ENCODE measurements at regions not wholly inside any gene's neighbourhood (a gene's known extent, or its start where the extent isn't known, plus 50 kb on each side); places are given as distances from the start of the nearest gene placed in this dataset.

DNA sequence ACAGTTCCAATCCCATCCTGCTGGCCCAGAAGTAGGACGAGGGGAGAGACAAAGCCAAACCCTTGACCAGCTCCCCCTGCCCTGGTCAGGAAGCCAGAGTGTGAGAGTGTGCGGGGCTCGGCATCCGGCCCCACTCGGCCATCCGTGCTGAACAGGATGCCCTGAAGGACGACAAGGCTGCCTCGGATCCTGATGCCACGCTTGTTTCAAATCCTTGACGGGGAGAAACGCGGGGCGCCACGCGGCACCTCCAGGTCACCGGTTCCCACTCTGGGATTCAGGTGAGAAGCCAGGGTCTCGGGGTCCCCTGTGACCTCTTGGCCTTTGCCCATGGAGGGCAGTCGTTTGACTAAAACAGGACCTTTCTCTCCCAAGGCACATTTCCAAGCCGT lies 167.8 kb downstream of the BRD1 start:
- H3K27me3 Mint-ChIP-seq = no peaks in the 10 kb centered on the region
- ATAC-seq (ENCODE audit: low read depth) (no peak), DNase-seq (no peak)
- ChIA-PET POLR2A (no interaction called here), CTCF (no interaction called here)
- no peak overlapping the region for H3K27ac Mint-ChIP-seq
- no peak overlapping the region for H2AFZ ChIP-seq (ENCODE audit: insufficient read depth, low read depth, low read length, poor library complexity, severe bottlenecking)
- peaks cover 0 to 22% (median 0%) of the 10 kb centered on the region in 3 donors for H3K9me3 ChIP-seq (ENCODE audit: control extremely low read depth in 1 of 3, control insufficient read depth in 2 of 3, insufficient read depth in 1 of 3, low read length in 2 of 3)
- no peak overlapping the region for H3K4me2 ChIP-seq (replicated peaks; ENCODE audit: low read depth, low read length, poor library complexity, severe bottlenecking)
- peaks cover 34% of the 10 kb centered on the region for H3K4me1 Mint-ChIP-seq
- H3K27me3 ChIP-seq (replicated peaks in 1 of 4; ENCODE audit: control extremely low read depth in 1 of 4, control insufficient read depth in 3 of 4, insufficient read depth in 4 of 4, low read length in 3 of 4) = no peaks in the 10 kb centered on the region
- H4K20me1 ChIP-seq (ENCODE audit: control insufficient read depth, insufficient read depth, low read length, poor library complexity, severe bottlenecking) = peaks cover 9% of the 10 kb centered on the region
- no peak overlapping the region for H3K27ac ChIP-seq (ENCODE audit: low read length in 2 of 2)
- WGBS (ENCODE audit: insufficient coverage) = 92% methylated on average over 19 of the region's 19 CpGs
- H3K79me2 ChIP-seq (ENCODE audit: control insufficient read depth, insufficient read depth, low read length) = peaks cover 19% of the 10 kb centered on the region
- no peak overlapping the region for H3K4me3 ChIP-seq (ENCODE audit: control extremely low read depth in 1 of 5, extremely low read depth in 1 of 5, insufficient read depth in 1 of 5, low read depth in 2 of 5, low read length in 4 of 5)
- no peak overlapping the region for H3K4me3 Mint-ChIP-seq
- intact Hi-C loops (cut with micrococcal nuclease) = no loop called here
- H3K4me1 ChIP-seq (ENCODE audit: control insufficient read depth in 2 of 2, insufficient read depth in 2 of 2, low read length in 2 of 2) = peaks cover 29 to 33% of the 10 kb centered on the region in 2 donors
- TF ChIP-seq EZH2 (IDR thresholded peaks at IDR 0.05; ENCODE audit: borderline replicate concordance, insufficient read depth, low read depth, low read length, poor library complexity, severe bottlenecking) = no peak
- TF ChIP-seq, protein P1, sequence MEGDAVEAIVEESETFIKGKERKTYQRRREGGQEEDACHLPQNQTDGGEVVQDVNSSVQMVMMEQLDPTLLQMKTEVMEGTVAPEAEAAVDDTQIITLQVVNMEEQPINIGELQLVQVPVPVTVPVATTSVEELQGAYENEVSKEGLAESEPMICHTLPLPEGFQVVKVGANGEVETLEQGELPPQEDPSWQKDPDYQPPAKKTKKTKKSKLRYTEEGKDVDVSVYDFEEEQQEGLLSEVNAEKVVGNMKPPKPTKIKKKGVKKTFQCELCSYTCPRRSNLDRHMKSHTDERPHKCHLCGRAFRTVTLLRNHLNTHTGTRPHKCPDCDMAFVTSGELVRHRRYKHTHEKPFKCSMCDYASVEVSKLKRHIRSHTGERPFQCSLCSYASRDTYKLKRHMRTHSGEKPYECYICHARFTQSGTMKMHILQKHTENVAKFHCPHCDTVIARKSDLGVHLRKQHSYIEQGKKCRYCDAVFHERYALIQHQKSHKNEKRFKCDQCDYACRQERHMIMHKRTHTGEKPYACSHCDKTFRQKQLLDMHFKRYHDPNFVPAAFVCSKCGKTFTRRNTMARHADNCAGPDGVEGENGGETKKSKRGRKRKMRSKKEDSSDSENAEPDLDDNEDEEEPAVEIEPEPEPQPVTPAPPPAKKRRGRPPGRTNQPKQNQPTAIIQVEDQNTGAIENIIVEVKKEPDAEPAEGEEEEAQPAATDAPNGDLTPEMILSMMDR (IDR thresholded peaks at IDR 0.05) = no peak
- H3K9ac ChIP-seq (ENCODE audit: low read length) = no peak overlapping the region
- peaks cover 3% of the 10 kb centered on the region for H3K9me3 Mint-ChIP-seq (ENCODE audit: insufficient read depth)
- H3K36me3 ChIP-seq (replicated peaks in 1 of 2; ENCODE audit: control extremely low read depth in 1 of 2, control insufficient read depth in 1 of 2, extremely low read depth in 1 of 2, insufficient read depth in 2 of 2, low read length in 1 of 2) = no peaks in the 10 kb centered on the region

DNA sequence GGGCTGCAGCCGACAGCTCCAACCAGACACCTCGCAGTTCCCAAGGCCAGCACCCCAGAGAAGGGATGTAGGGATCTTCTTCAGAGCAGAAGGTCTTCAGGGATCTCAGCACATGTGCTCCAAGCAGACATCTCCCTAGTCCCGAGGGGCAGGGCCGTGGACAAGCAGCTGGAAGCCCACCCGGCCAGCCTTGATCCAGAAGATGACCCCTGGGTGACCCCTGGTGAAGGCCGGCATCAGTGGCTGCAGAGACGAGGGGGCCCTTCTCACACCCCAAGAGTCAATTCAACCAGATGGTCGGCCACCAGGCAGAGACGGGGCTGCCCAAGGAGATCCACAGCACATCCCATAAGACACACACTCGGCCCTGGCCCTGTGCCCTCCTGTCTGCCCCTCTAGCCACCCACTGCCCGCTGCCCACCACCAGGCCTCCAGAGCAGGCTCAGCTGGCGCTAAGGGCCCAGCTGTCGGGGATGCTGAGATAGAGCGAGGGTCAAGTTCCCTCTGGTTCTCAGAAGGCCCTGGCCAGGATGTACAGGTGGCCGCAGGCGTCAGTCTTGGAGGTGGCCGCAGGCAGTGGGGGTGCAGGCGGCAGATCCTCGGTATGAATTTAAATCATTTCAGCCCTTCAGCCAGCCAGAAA lies 168.3 kb downstream of the BRD1 start:
- intact Hi-C loops (cut with micrococcal nuclease) = no loop called here
- POLR2A ChIA-PET = no interaction called here
- H3K4me3 Mint-ChIP-seq = no peak overlapping the region

More for the DNA sequence above, 168.3 kb downstream of the BRD1 start:
- H3K27ac Mint-ChIP-seq = no peak overlapping the region
- no peaks in the 10 kb centered on the region for H3K27me3 ChIP-seq (replicated peaks in 1 of 4; ENCODE audit: control extremely low read depth in 1 of 4, control insufficient read depth in 3 of 4, insufficient read depth in 4 of 4, low read length in 3 of 4)
- TF ChIP-seq EZH2 (IDR thresholded peaks at IDR 0.05; ENCODE audit: borderline replicate concordance, insufficient read depth, low read depth, low read length, poor library complexity, severe bottlenecking) = no peak
- TF ChIP-seq, protein P1 (IDR thresholded peaks at IDR 0.05) = no peak
- H3K4me2 ChIP-seq (replicated peaks; ENCODE audit: low read depth, low read length, poor library complexity, severe bottlenecking) = no peak overlapping the region
- H3K9ac ChIP-seq (ENCODE audit: low read length) = no peak overlapping the region
- WGBS (ENCODE audit: insufficient coverage) = 94% methylated on average over 15 of the region's 19 CpGs
- no peak overlapping the region for H3K4me3 ChIP-seq (ENCODE audit: control extremely low read depth in 1 of 5, extremely low read depth in 1 of 5, insufficient read depth in 1 of 5, low read depth in 2 of 5, low read length in 4 of 5)
- H3K9me3 ChIP-seq (ENCODE audit: control extremely low read depth in 1 of 3, control insufficient read depth in 2 of 3, insufficient read depth in 1 of 3, low read length in 2 of 3) = peaks cover 0 to 22% (median 0%) of the 10 kb centered on the region in 3 donors
- H2AFZ ChIP-seq (ENCODE audit: insufficient read depth, low read depth, low read length, poor library complexity, severe bottlenecking) = no peak overlapping the region
- H3K4me1 Mint-ChIP-seq = peaks cover 38% of the 10 kb centered on the region
- ATAC-seq (ENCODE audit: low read depth) (no peak), DNase-seq (no peak)
- H3K9me3 Mint-ChIP-seq (ENCODE audit: insufficient read depth) = peaks cover 3% of the 10 kb centered on the region
- CTCF ChIA-PET = no interaction called here
- H3K27ac ChIP-seq (ENCODE audit: low read length in 2 of 2) = no peak overlapping the region
- peaks cover 29 to 33% of the 10 kb centered on the region in 2 donors for H3K4me1 ChIP-seq (ENCODE audit: control insufficient read depth in 2 of 2, insufficient read depth in 2 of 2, low read length in 2 of 2)
- peaks cover 0 to under 1% of the 10 kb centered on the region in 2 experiments for H3K36me3 ChIP-seq (replicated peaks in 1 of 2; ENCODE audit: control extremely low read depth in 1 of 2, control insufficient read depth in 1 of 2, extremely low read depth in 1 of 2, insufficient read depth in 2 of 2, low read length in 1 of 2)
- H4K20me1 ChIP-seq (ENCODE audit: control insufficient read depth, insufficient read depth, low read length, poor library complexity, severe bottlenecking) = peaks cover 13% of the 10 kb centered on the region
- H3K79me2 ChIP-seq (ENCODE audit: control insufficient read depth, insufficient read depth, low read length) = peaks cover 25% of the 10 kb centered on the region
- no peaks in the 10 kb centered on the region for H3K27me3 Mint-ChIP-seq
